Neural crest cell (in vitro differentiated cells): ENCODE measurements at regions not wholly inside any gene's neighbourhood (a gene's known extent, or its start where the extent isn't known, plus 50 kb on each side); places are given as distances from the start of the nearest gene placed in this dataset.

ENCODE experiments used
- DNase-seq: peaks from one replicate; pipeline ENCODE4 v3.0.0; 2021; ENCODE audit warnings: low read depth, mixed read lengths, low spot score
- H3K27ac Mint-ChIP-seq: one replicate; pipeline ENCODE4 v1.8.0; 2021; ENCODE audit warnings: mild to moderate bottlenecking, mixed read lengths; ENCODE audit not compliant: unreplicated experiment
- H3K27me3 Mint-ChIP-seq: 2 replicates; pipeline ENCODE4 v1.8.0; 2021; ENCODE audit warnings: low read depth, mild to moderate bottlenecking, mixed read lengths
- H3K36me3 Mint-ChIP-seq: 2 replicates; pipeline ENCODE4 v1.8.0; 2021; ENCODE audit warnings: low read depth, mild to moderate bottlenecking, mixed read lengths
- H3K4me1 Mint-ChIP-seq: 2 replicates; pipeline ENCODE4 v1.8.0; 2021; ENCODE audit warnings: mixed read lengths
- H3K4me3 Mint-ChIP-seq: one replicate; pipeline ENCODE4 v1.8.0; 2021; ENCODE audit warnings: mild to moderate bottlenecking, mixed read lengths
- H3K9me3 Mint-ChIP-seq: 2 replicates; pipeline ENCODE4 v1.8.0; 2021; ENCODE audit warnings: mixed read lengths
- CTCF ChIP-seq: fragments of 200-600 bp; sonication (generic); conservative IDR thresholded peaks from 2 replicates; pipeline ENCODE4 v1.5.0; 2021; ENCODE audit warnings: antibody characterized with exemption, mild to moderate bottlenecking

GRCh38 chr12:115020091-115020490, 336.1 kb upstream of the TBX3 start:
- Mint-ChIP-seq H3K4me1 (no peaks in the 10 kb centered on the region), H3K27ac (no peak overlapping the region), H3K27me3 (no peaks in the 10 kb centered on the region), H3K36me3 (peaks cover 3% of the 10 kb centered on the region), H3K9me3 (peaks cover 4% of the 10 kb centered on the region), H3K4me3 (no peak overlapping the region)
- DNase-seq, result no peak
- TF ChIP-seq CTCF, result no peak

- no peaks in the 10 kb centered on the region for H3K27me3 Mint-ChIP-seq
- peaks cover 24% of the 10 kb centered on the region for H3K4me1 Mint-ChIP-seq
- H3K9me3 Mint-ChIP-seq, result peaks cover 4% of the 10 kb centered on the region
- peaks cover 3% of the 10 kb centered on the region for H3K36me3 Mint-ChIP-seq
- no peak for DNase-seq
- no peak for TF ChIP-seq CTCF
- no peak overlapping the region for H3K4me3 Mint-ChIP-seq
- no peak overlapping the region for H3K27ac Mint-ChIP-seq
Measured at GRCh38 chr12:115017346-115017745, 333.4 kb upstream of the TBX3 start.

GRCh38 chr12:115013236-115013981, 329.4 kb upstream of the TBX3 start:
- Mint-ChIP-seq H3K9me3 (peaks cover 5% of the 10 kb centered on the region), H3K36me3 (no peaks in the 10 kb centered on the region), H3K4me3 (peak overlapping the region; percentile 31), H3K4me1 (peaks cover 42% of the 10 kb centered on the region), H3K27me3 (no peaks in the 10 kb centered on the region), H3K27ac (peak overlapping the region; percentile 92)
- TF ChIP-seq CTCF, result no peak
- peak; percentile 13 for DNase-seq

- H3K27me3 Mint-ChIP-seq, result no peaks in the 10 kb centered on the region
- TF ChIP-seq CTCF, result no peak
- peaks cover 5% of the 10 kb centered on the region for H3K9me3 Mint-ChIP-seq
- H3K4me3 Mint-ChIP-seq, result peak overlapping the region; percentile 31
- peak; percentile 9 for DNase-seq
- peak overlapping the region; percentile 92 for H3K27ac Mint-ChIP-seq
- no peaks in the 10 kb centered on the region for H3K36me3 Mint-ChIP-seq
- peaks cover 42% of the 10 kb centered on the region for H3K4me1 Mint-ChIP-seq
Measured at GRCh38 chr12:115012861-115013235, 328.9 kb upstream of the TBX3 start.

- Mint-ChIP-seq H3K4me3 (no peak overlapping the region), H3K27ac (no peak overlapping the region), H3K27me3 (no peaks in the 10 kb centered on the region), H3K36me3 (no peaks in the 10 kb centered on the region), H3K4me1 (peaks cover 42% of the 10 kb centered on the region), H3K9me3 (peaks cover 5% of the 10 kb centered on the region)
- DNase-seq, result no peak
- TF ChIP-seq CTCF, result no peak
Measured at GRCh38 chr12:115011703-115012102, 327.7 kb upstream of the TBX3 start.
